ENCODE measurements at regions not wholly inside any gene's neighbourhood (a gene's known extent, or its start where the extent isn't known, plus 50 kb on each side); places are given as distances from the start of the nearest gene placed in this dataset.

- Mint-ChIP-seq H3K4me3 (no peak overlapping the region), H3K9me3 (peaks cover 12% of the 10 kb centered on the region), H3K27ac (no peak overlapping the region), H3K4me1 (no peaks in the 10 kb centered on the region), H3K36me3 (no peaks in the 10 kb centered on the region), H3K27me3 (no peaks in the 10 kb centered on the region)
- ATAC-seq: no peak
These were observed 956.7 kb upstream of the SEL1L start for GRCh38 chr14:82490397-82490796.

GRCh38 chr14:82492157-82492556 is 958.5 kb upstream of the SEL1L start:
- H3K36me3 Mint-ChIP-seq: no peaks in the 10 kb centered on the region
- no peaks in the 10 kb centered on the region for H3K27me3 Mint-ChIP-seq
- no peak overlapping the region for H3K4me3 Mint-ChIP-seq
- ATAC-seq: no peak
- H3K27ac Mint-ChIP-seq: no peak overlapping the region
- H3K9me3 Mint-ChIP-seq: peaks cover 12% of the 10 kb centered on the region
- H3K4me1 Mint-ChIP-seq: no peaks in the 10 kb centered on the region

- no peaks in the 10 kb centered on the region for H3K36me3 Mint-ChIP-seq
- H3K27ac Mint-ChIP-seq: no peak overlapping the region
- no peak overlapping the region for H3K4me3 Mint-ChIP-seq
- no peak for ATAC-seq
- no peaks in the 10 kb centered on the region for H3K4me1 Mint-ChIP-seq
- no peaks in the 10 kb centered on the region for H3K9me3 Mint-ChIP-seq
- H3K27me3 Mint-ChIP-seq: no peaks in the 10 kb centered on the region
These were observed 966.6 kb upstream of the SEL1L start for GRCh38 chr14:82500222-82500621.

GRCh38 chr14:82501554-82501953 is 967.9 kb upstream of the SEL1L start:
- Mint-ChIP-seq H3K9me3 (no peaks in the 10 kb centered on the region), H3K4me1 (no peaks in the 10 kb centered on the region), H3K27ac (no peak overlapping the region), H3K4me3 (no peak overlapping the region), H3K36me3 (no peaks in the 10 kb centered on the region), H3K27me3 (no peaks in the 10 kb centered on the region)
- no peak for ATAC-seq

- no peaks in the 10 kb centered on the region for H3K4me1 Mint-ChIP-seq
- H3K4me3 Mint-ChIP-seq: no peak overlapping the region
- ATAC-seq: no peak
- H3K27me3 Mint-ChIP-seq: no peaks in the 10 kb centered on the region
- peaks cover 2% of the 10 kb centered on the region for H3K9me3 Mint-ChIP-seq
- no peaks in the 10 kb centered on the region for H3K36me3 Mint-ChIP-seq
- no peak overlapping the region for H3K27ac Mint-ChIP-seq
These were observed 968.4 kb upstream of the SEL1L start for GRCh38 chr14:82502043-82502442.

- Mint-ChIP-seq H3K27me3 (no peaks in the 10 kb centered on the region), H3K36me3 (no peaks in the 10 kb centered on the region), H3K4me3 (no peak overlapping the region), H3K4me1 (no peaks in the 10 kb centered on the region), H3K9me3 (peaks cover 2% of the 10 kb centered on the region), H3K27ac (no peak overlapping the region)
- ATAC-seq: no peak
These were observed 971.2 kb upstream of the SEL1L start for GRCh38 chr14:82504894-82505293.

GRCh38 chr14:82510007-82510406 is 976.4 kb upstream of the SEL1L start:
- H3K4me3 Mint-ChIP-seq: no peak overlapping the region
- no peaks in the 10 kb centered on the region for H3K4me1 Mint-ChIP-seq
- no peaks in the 10 kb centered on the region for H3K27me3 Mint-ChIP-seq
- no peaks in the 10 kb centered on the region for H3K36me3 Mint-ChIP-seq
- ATAC-seq: no peak
- no peak overlapping the region for H3K27ac Mint-ChIP-seq
- peaks cover 2% of the 10 kb centered on the region for H3K9me3 Mint-ChIP-seq

- no peak overlapping the region for H3K27ac Mint-ChIP-seq
- no peaks in the 10 kb centered on the region for H3K36me3 Mint-ChIP-seq
- no peaks in the 10 kb centered on the region for H3K27me3 Mint-ChIP-seq
- ATAC-seq: no peak
- no peak overlapping the region for H3K4me3 Mint-ChIP-seq
- H3K4me1 Mint-ChIP-seq: no peaks in the 10 kb centered on the region
- peaks cover 2% of the 10 kb centered on the region for H3K9me3 Mint-ChIP-seq
These were observed 977.7 kb upstream of the SEL1L start for GRCh38 chr14:82511399-82511798.

GRCh38 chr14:82520765-82521164 is 987.1 kb upstream of the SEL1L start:
- H3K27ac Mint-ChIP-seq: no peak overlapping the region
- H3K4me3 Mint-ChIP-seq: no peak overlapping the region
- H3K27me3 Mint-ChIP-seq: no peaks in the 10 kb centered on the region
- no peak for ATAC-seq
- no peaks in the 10 kb centered on the region for H3K36me3 Mint-ChIP-seq
- H3K4me1 Mint-ChIP-seq: no peaks in the 10 kb centered on the region
- peaks cover 11% of the 10 kb centered on the region for H3K9me3 Mint-ChIP-seq

- H3K9me3 Mint-ChIP-seq: peaks cover 11% of the 10 kb centered on the region
- no peaks in the 10 kb centered on the region for H3K36me3 Mint-ChIP-seq
- no peaks in the 10 kb centered on the region for H3K27me3 Mint-ChIP-seq
- H3K4me1 Mint-ChIP-seq: no peaks in the 10 kb centered on the region
- ATAC-seq: no peak
- H3K4me3 Mint-ChIP-seq: no peak overlapping the region
- H3K27ac Mint-ChIP-seq: no peak overlapping the region
These were observed 987.5 kb upstream of the SEL1L start for GRCh38 chr14:82521191-82521590.

GRCh38 chr14:82528016-82528415 is 994.4 kb upstream of the SEL1L start:
- no peak for ATAC-seq
- Mint-ChIP-seq H3K27me3 (no peaks in the 10 kb centered on the region), H3K4me3 (no peak overlapping the region), H3K4me1 (no peaks in the 10 kb centered on the region), H3K27ac (no peak overlapping the region), H3K36me3 (no peaks in the 10 kb centered on the region), H3K9me3 (peaks cover 10% of the 10 kb centered on the region)

- Mint-ChIP-seq H3K9me3 (peaks cover 5% of the 10 kb centered on the region), H3K4me3 (no peak overlapping the region), H3K36me3 (no peaks in the 10 kb centered on the region), H3K4me1 (no peaks in the 10 kb centered on the region), H3K27ac (no peak overlapping the region), H3K27me3 (no peaks in the 10 kb centered on the region)
- no peak for ATAC-seq
These were observed 999.7 kb upstream of the SEL1L start for GRCh38 chr14:82533351-82533750.

- Mint-ChIP-seq H3K4me3 (no peak overlapping the region), H3K9me3 (peaks cover 5% of the 10 kb centered on the region), H3K36me3 (no peaks in the 10 kb centered on the region), H3K4me1 (no peaks in the 10 kb centered on the region), H3K27ac (no peak overlapping the region), H3K27me3 (no peaks in the 10 kb centered on the region)
- ATAC-seq: no peak
These were observed 1002.9 kb upstream of the SEL1L start for GRCh38 chr14:82536566-82536965.

- Mint-ChIP-seq H3K27me3 (no peaks in the 10 kb centered on the region), H3K36me3 (no peaks in the 10 kb centered on the region), H3K27ac (no peak overlapping the region), H3K4me3 (no peak overlapping the region), H3K4me1 (no peaks in the 10 kb centered on the region), H3K9me3 (peaks cover 6% of the 10 kb centered on the region)
- ATAC-seq: no peak
These were observed 1004.2 kb upstream of the SEL1L start for GRCh38 chr14:82537831-82538230.

GRCh38 chr14:82546401-82546800 is 1012.7 kb upstream of the SEL1L start:
- ATAC-seq: no peak
- Mint-ChIP-seq H3K27me3 (no peaks in the 10 kb centered on the region), H3K36me3 (no peaks in the 10 kb centered on the region), H3K4me3 (no peak overlapping the region), H3K9me3 (peaks cover 10% of the 10 kb centered on the region), H3K4me1 (no peaks in the 10 kb centered on the region), H3K27ac (no peak overlapping the region)

- Mint-ChIP-seq H3K36me3 (no peaks in the 10 kb centered on the region), H3K4me1 (no peaks in the 10 kb centered on the region), H3K9me3 (peaks cover 8% of the 10 kb centered on the region), H3K27me3 (no peaks in the 10 kb centered on the region), H3K4me3 (no peak overlapping the region), H3K27ac (no peak overlapping the region)
- ATAC-seq: no peak
These were observed 1015.8 kb upstream of the SEL1L start for GRCh38 chr14:82549306-82549990.

- H3K27ac Mint-ChIP-seq: no peak overlapping the region
These were observed 1029.2 kb upstream of the SEL1L start for GRCh38 chr14:82562881-82563280.

More at GRCh38 chr14:82562881-82563280, 1029.2 kb upstream of the SEL1L start:
- Mint-ChIP-seq H3K4me1 (no peaks in the 10 kb centered on the region), H3K9me3 (peaks cover 10% of the 10 kb centered on the region), H3K27me3 (no peaks in the 10 kb centered on the region), H3K36me3 (no peaks in the 10 kb centered on the region), H3K4me3 (no peak overlapping the region)
- no peak for ATAC-seq

All from stimulated activated memory B cell treated with anti-CD40 and anti-IgM and Interleukin-4, amounts not matched to agents 10 μg/mL and 1 μg/mL and 100 μg/mL, for 72 hours (primary cell).